Esophagus squamous epithelium (tissue), 4 donors: ENCODE measurements at regions not wholly inside any gene's neighbourhood (a gene's known extent, or its start where the extent isn't known, plus 50 kb on each side); places are given as distances from the start of the nearest gene placed in this dataset.

Source experiments
- CTCF ChIP-seq, 6 experiments: fragments of 450-650 bp in 4 of 6; fragments of 200-600 bp in 2 of 6; sonication (generic) in 2 of 6; IDR thresholded peaks; one replicate each; pipeline ENCODE4 v1.5.1; 2016 to 2019; ENCODE audit warnings: antibody characterized with exemption in 6 of 6, mild to moderate bottlenecking in 4 of 6, moderate library complexity in 4 of 6
- POLR2A ChIP-seq, 4 donors: fragments of 450-650 bp; IDR thresholded peaks; one replicate each; pipeline ENCODE4 v1.6.1; 2017; ENCODE audit warnings: antibody characterized with exemption in 4 of 4, mild to moderate bottlenecking in 4 of 4, moderate library complexity in 3 of 4

- no peak for TF ChIP-seq POLR2A (IDR thresholded peaks at IDR 0.05)
- TF ChIP-seq CTCF (IDR thresholded peaks at IDR 0.05) = no peak
Observed at GRCh38 chr9:86508208-86508903, 154.1 kb upstream of the TUT7 start.
